ACHN (cell line): ENCODE measurements at regions not wholly inside any gene's neighbourhood (a gene's known extent, or its start where the extent isn't known, plus 50 kb on each side); places are given as distances from the start of the nearest gene placed in this dataset.

Source experiments
- DNase-seq: peaks from one replicate; pipeline ENCODE4 v3.0.0-alpha.2; 2015
- in situ Hi-C: cut with HindIII; loops from 2 replicates; pipeline ENCODE4 v1.10.0; 2017; ENCODE audit warnings: low sequenced_read_pairs, low pct_ligation_motif_present, low pct_unique_long_range_greater_than_20kb

- in situ Hi-C loops, result no loop called here
- no peak for DNase-seq
Observed at GRCh38 chr1:187270256-187270655, 441.5 kb downstream of the PLA2G4A start.

GRCh38 chr1:187275346-187275745 lies 446.6 kb downstream of the PLA2G4A start:
- no peak for DNase-seq

DNA sequence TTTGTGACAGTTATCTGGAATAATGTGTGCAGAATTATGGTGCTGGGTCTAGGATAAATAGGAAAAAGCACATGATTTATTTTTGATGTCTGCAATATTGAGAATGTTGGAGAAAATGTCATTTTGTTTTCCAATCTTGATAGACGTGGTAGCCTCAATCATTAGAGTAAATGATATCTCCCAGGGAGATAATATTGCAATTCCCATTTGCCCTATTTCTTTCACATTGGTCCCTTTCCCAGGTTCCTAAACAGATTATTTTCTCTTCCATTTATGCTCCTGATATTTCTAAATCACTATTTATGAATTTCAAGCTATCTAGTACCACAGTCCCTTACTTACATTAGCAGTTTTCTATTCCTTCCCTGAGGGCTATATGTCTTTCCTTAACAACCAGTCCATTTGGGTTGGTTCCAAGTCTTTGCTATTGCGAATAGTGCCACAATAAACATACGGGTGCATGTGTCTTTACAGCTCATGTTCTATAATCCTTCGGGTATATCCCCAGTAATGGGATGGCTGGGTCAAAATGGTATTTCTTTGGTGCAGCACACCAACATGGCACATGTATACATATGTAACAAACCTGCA lies 447.3 kb downstream of the PLA2G4A start:
- DNase-seq, result no peak
- in situ Hi-C loops, result no loop called here

More at GRCh38 chr1:187275346-187275745, 446.6 kb downstream of the PLA2G4A start:
- in situ Hi-C loops, result no loop called here

DNA sequence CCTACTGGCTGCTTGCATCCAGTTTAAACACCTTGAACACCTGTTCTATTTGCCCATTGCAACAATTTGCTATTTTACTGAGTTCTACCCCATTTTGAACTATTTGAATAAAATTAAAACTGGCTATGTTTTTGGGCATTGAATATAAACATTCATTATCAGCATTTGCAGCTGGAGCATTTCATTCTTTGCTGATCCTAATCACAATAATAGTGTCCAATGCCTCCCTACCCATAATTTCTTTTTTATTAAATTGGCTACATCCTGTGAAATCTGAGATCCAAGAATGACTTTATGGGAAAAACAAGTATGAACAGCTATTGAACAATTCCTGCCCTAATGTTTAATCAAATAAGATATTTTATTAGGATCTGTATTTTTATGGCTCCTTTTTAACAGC lies 447.9 kb downstream of the PLA2G4A start:
- in situ Hi-C loops, result no loop called here
- DNase-seq, result no peak

- no peak for DNase-seq
- in situ Hi-C loops, result no loop called here
Observed at GRCh38 chr1:187280031-187280430, 451.3 kb downstream of the PLA2G4A start.

- in situ Hi-C loops, result no loop called here
- DNase-seq, result no peak
Observed at GRCh38 chr1:187281085-187281484, 452.3 kb downstream of the PLA2G4A start.

- in situ Hi-C loops, result no loop called here
- DNase-seq, result no peak
Observed at GRCh38 chr1:187283984-187284383, 455.2 kb downstream of the PLA2G4A start.

DNA sequence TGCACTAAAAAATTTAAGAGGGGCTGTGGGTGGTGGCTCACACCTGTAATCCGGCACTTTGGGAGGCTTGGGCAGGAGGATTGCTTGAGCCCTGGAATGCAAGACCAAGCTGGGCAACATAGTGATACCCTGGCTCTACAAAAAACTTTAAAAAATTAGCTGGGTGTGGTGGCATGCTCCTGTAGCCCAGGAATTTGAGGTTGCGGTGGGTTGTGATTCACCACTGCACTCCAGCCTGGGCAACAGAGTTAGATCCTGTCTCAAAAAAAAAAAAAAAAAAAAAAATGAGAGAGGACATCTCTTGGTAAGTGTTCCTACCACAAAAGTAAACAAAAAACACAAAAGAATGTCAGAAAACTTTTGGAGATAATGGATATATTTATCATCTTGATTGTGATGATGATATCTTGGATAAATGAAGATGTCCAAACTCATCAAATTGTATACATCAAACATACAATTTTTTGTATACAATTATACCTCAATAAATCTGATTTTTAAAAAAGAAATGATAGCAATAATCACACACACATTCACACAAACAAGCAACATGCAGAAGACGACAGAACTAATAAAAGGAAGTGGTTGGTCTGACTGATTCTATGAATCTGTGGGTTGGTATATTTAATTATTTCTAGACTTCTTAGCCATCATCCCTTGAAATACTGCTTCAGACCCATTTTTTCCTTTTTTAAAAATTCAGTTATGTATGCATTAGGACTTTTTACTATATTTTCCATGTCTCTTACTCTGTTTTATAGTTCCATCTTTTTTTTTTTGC lies 465.9 kb downstream of the PLA2G4A start:
- in situ Hi-C loops, result no loop called here
- no peak for DNase-seq

- DNase-seq, result no peak
- in situ Hi-C loops, result no loop called here
Observed at GRCh38 chr1:187300081-187300480, 471.3 kb downstream of the PLA2G4A start.

DNA sequence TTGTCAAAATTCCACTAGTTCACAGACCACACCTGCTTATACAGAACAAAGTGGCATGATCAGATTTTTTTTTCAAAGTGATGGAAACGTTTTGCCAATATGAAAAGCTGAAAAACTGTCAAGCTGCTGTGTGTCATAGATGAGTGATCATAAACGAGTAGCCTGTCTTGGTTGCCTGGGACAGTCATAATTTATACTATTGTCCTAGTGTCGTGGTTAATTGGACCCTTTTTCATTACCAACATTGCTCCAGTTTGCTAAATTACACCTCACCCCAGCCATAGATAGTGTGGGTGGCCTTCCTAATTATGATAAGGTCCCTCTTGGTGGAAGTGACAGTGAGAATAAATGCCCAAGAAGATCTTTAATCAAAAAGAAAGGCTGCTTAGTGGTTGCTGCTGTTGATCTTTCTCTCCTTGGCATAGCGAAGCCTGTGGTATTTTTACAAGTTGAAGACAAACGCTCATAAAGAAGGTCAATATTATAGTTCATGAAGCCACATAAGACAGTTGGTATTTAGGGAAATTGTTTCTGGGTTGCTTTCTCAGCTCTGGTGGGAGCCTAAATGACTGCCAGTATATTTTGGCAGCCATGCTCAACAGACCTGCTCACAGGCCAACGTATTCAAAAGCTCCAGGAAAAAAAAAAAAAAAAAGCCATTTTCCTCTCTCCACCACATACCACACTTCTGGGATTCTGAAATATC lies 478.1 kb downstream of the PLA2G4A start:
- in situ Hi-C loops, result no loop called here
- no peak for DNase-seq

DNA sequence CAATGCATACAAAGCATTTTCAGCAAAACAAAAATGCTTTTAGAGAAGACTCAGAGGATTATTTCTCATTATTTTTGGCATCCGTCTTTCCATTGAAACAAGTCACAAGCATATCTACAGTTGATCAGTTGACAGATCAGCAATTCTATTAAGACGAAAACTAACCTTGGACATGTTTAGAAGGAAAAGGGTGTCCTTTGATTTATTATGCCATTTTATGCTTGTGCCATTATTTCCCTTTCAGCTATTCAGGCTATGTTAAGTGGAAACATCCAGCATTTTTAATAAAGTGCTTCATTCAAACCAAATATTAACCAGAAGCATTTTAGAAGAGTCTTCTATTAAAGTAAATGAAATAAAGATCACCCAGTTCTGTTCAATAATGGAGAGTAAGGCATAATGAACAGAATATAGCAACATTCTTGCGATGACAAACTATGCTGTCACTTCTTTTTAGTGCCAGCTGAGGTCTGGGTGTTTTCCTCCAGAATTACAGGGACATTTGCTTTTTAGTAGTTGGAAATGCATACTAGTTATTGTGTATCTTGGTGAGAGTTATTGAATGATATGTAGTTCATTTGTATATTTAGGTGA lies 481.4 kb downstream of the PLA2G4A start:
- in situ Hi-C loops, result no loop called here

GRCh38 chr1:187313115-187313514 lies 484.4 kb downstream of the PLA2G4A start:
- in situ Hi-C loops, result no loop called here
- DNase-seq, result no peak

More for the DNA sequence above, 481.4 kb downstream of the PLA2G4A start:
- no peak for DNase-seq

- DNase-seq, result no peak
- in situ Hi-C loops, result no loop called here
Observed at GRCh38 chr1:187326557-187326956, 497.8 kb downstream of the PLA2G4A start.

DNA sequence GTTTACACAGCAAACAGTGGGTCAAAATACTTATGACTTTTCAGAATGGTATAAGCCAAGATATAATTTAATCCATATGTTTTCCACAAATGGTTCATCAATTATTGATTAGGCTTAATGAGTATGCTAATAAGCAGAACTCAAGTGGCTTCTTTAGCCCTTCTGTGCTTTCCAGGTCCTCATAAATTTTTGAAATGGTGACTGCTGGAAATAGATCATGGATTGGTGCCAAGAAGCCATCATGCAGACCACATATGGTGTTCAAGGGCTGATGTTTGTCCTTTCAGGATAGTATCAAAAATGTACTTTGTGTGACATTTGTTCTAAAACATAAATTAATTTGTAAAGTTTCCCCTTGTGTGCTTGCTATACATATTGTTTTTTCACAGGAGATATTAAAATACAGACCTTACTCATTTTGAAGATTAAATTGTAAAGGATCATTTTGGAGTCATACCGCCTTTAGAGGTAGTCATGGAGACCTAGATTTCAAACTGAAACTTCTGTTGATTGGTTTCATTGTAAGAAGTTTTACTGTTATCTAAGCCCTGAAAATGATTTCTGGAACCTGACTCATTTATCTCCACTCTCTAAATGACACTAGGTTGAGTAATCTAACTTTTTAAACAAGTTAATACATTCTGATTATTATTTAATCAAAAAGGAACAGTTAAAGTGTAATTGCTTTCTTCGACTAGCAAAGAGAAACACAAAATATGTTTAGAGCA lies 507.9 kb downstream of the PLA2G4A start:
- peak; percentile 5 for DNase-seq
- in situ Hi-C loops, result no loop called here

DNA sequence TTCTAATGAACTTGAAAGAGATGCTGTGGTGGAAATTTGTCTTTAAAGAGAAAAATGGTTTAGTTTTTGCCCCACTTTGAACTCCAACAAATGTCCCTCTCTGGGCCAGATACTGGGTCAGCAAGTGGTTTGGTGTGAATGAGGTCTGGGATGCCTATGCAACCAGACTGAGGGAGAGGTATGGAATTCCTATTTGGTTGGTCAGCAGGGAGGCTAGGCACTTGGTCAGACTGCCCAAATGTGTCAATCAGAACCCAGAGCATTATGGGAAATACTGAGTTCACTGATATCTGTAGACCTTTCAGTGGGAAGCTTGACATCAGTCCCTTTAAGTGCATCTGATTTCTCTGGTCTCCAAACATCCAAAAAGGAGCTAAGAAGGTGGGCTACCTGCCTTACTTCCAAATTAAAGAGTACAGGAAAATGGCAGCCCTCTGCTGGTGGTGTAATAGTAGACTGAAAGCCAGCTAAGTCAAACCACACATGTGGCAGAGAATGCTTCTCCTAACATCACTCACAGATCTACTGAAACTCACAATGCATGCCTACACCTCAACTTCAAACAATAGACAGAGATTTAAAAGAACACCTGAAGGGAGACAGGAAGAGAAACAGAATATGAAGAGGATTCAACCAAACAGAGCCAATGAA lies 510.1 kb downstream of the PLA2G4A start:
- in situ Hi-C loops, result no loop called here
- no peak for DNase-seq

DNA sequence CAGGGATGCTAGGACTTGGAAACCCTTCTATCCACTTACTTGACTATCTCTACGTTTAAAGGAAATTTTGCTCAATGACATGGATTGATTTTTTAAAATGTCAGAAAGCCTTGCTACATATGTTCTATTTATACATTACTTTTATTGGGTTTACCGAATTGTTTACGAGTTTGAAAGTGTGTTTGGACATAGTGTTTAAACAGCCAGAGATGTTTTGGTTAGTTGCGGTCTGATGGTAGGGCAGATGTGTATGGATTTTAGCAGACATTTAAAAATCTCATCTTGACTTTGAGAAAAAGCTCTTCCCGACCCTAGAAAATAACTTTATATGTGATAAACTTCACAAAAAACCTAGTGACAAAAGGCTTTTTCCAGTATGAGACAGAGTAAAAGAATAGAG lies 513.7 kb downstream of the PLA2G4A start:
- DNase-seq, result no peak
- in situ Hi-C loops, result no loop called here

GRCh38 chr1:187374082-187374481 lies 545.3 kb downstream of the PLA2G4A start:
- no peak for DNase-seq
- in situ Hi-C loops, result no loop called here

- no peak for DNase-seq
- in situ Hi-C loops, result no loop called here
Observed at GRCh38 chr1:187374742-187375141, 546.0 kb downstream of the PLA2G4A start.
